WTC11 (cell line): ENCODE measurements at regions not wholly inside any gene's neighbourhood (a gene's known extent, or its start where the extent isn't known, plus 50 kb on each side); places are given as distances from the start of the nearest gene placed in this dataset.

Experiments used
- ATAC-seq: fragments of 200-7000 bp; cut with Tn5 transposase; 2 replicates; pipeline ENCODE4 v1.10.0; 2021; ENCODE audit warnings: mild to moderate bottlenecking, moderate library complexity
- CTCF ChIA-PET: fragments of 300-600 bp; sonication (Branson Sonifier 250); formaldehyde crosslinking; loops from one replicate; lab custom pipeline; 2021; ENCODE audit warnings: antibody characterized with exemption; lab: Charles Lee
- POLR2A ChIA-PET: fragments of 350-600 bp; sonication (Branson Sonifier 250); formaldehyde crosslinking; loops from one replicate; lab custom pipeline; 2021; ENCODE audit warnings: antibody characterized with exemption; lab: Charles Lee
- DNase-seq: peaks from one replicate; pipeline ENCODE4 v3.0.0; 2021; ENCODE audit warnings: low spot score
- H3K27ac Mint-ChIP-seq: 2 replicates; pipeline ENCODE4 v1.8.0; 2021; ENCODE audit warnings: mixed read lengths
- H3K27me3 Mint-ChIP-seq: 2 replicates; pipeline ENCODE4 v1.8.0; 2021; ENCODE audit warnings: low read depth, mild to moderate bottlenecking, moderate library complexity, mixed read lengths
- H3K36me3 Mint-ChIP-seq: 2 replicates; pipeline ENCODE4 v1.8.0; 2021; ENCODE audit warnings: mixed read lengths
- H3K4me1 Mint-ChIP-seq: 2 replicates; pipeline ENCODE4 v1.8.0; 2022; ENCODE audit warnings: mixed read lengths
- H3K4me3 Mint-ChIP-seq: 2 replicates; pipeline ENCODE4 v1.8.0; 2021; ENCODE audit warnings: mild to moderate bottlenecking, moderate library complexity, mixed read lengths
- H3K9me3 Mint-ChIP-seq: 2 replicates; pipeline ENCODE4 v1.8.0; 2021; ENCODE audit warnings: mixed read lengths
- AFF4 ChIP-seq: sonication (generic); formaldehyde crosslinking; IDR thresholded peaks from 2 replicates; pipeline ENCODE4 v1.8.1; 2023; ENCODE audit warnings: mild to moderate bottlenecking, missing genetic modification reagents, borderline replicate concordance
- ARID4B ChIP-seq: sonication (generic); formaldehyde crosslinking; IDR thresholded peaks from 2 replicates; pipeline ENCODE4 v1.8.0; 2023; ENCODE audit warnings: missing genetic modification reagents, mild to moderate bottlenecking, borderline replicate concordance
- ATF1 ChIP-seq: sonication (generic); formaldehyde crosslinking; IDR thresholded peaks from 2 replicates; pipeline ENCODE4 v1.8.1; 2023; ENCODE audit warnings: mild to moderate bottlenecking, moderate library complexity, missing genetic modification reagents
- E2F5 ChIP-seq: sonication (generic); formaldehyde crosslinking; IDR thresholded peaks from 2 replicates; pipeline ENCODE4 v1.8.1; 2022; ENCODE audit warnings: mild to moderate bottlenecking, moderate library complexity, missing genetic modification reagents
- ESRRA ChIP-seq: sonication (generic); formaldehyde crosslinking; IDR thresholded peaks from 2 replicates; pipeline ENCODE4 v1.8.1; 2022; ENCODE audit warnings: mild to moderate bottlenecking, missing genetic modification reagents, borderline replicate concordance
- FOXK1 ChIP-seq: sonication (generic); formaldehyde crosslinking; IDR thresholded peaks from 2 replicates; pipeline ENCODE4 v1.8.0; 2022; ENCODE audit warnings: mild to moderate bottlenecking, moderate library complexity, missing genetic modification reagents
- IRF2 ChIP-seq: sonication (generic); formaldehyde crosslinking; IDR thresholded peaks from 2 replicates; pipeline ENCODE4 v1.8.0; 2022; ENCODE audit warnings: low read depth, missing genetic modification reagents, borderline replicate concordance
- JAZF1 ChIP-seq: fragments of 250-450 bp; sonication (Bioruptor Pico); IDR thresholded peaks from 2 replicates; pipeline ENCODE4 v1.9.0; 2021; ENCODE audit warnings: moderate library complexity, mild to moderate bottlenecking, inconsistent platforms
- NR2C2 ChIP-seq: sonication (generic); formaldehyde crosslinking; IDR thresholded peaks from 2 replicates; pipeline ENCODE4 v1.8.0; 2022; ENCODE audit warnings: mild to moderate bottlenecking, missing genetic modification reagents
- PREB ChIP-seq: sonication (generic); formaldehyde crosslinking; IDR thresholded peaks from 2 replicates; pipeline ENCODE4 v1.8.1; 2022; ENCODE audit warnings: mild to moderate bottlenecking, missing genetic modification reagents, moderate library complexity, borderline replicate concordance
- RELA ChIP-seq: sonication (generic); formaldehyde crosslinking; IDR thresholded peaks from 2 replicates; pipeline ENCODE4 v1.8.1; 2022; ENCODE audit warnings: missing genetic modification reagents, mild to moderate bottlenecking, borderline replicate concordance
- RORB ChIP-seq: fragments of 250-450 bp; sonication (Bioruptor Pico); IDR thresholded peaks from 2 replicates; pipeline ENCODE4 v1.9.0; 2021; ENCODE audit warnings: mild to moderate bottlenecking
- SOX15 ChIP-seq: fragments of 250-450 bp; sonication (Bioruptor Pico); IDR thresholded peaks from 2 replicates; pipeline ENCODE4 v1.9.0; 2021; ENCODE audit warnings: mild to moderate bottlenecking
- SP1 ChIP-seq: sonication (generic); formaldehyde crosslinking; conservative IDR thresholded peaks from 2 replicates; pipeline ENCODE4 v1.8.1; 2022; ENCODE audit warnings: missing genetic modification reagents
- TCF7 ChIP-seq: sonication (generic); formaldehyde crosslinking; IDR thresholded peaks from 2 replicates; pipeline ENCODE4 v1.8.0; 2022; ENCODE audit warnings: mild to moderate bottlenecking, low read depth, missing genetic modification reagents, moderate library complexity
- USF1 ChIP-seq: sonication (generic); formaldehyde crosslinking; IDR thresholded peaks from 2 replicates; pipeline ENCODE4 v1.8.0; 2022; ENCODE audit warnings: mild to moderate bottlenecking, missing genetic modification reagents
- ZBTB21 ChIP-seq: sonication (generic); formaldehyde crosslinking; IDR thresholded peaks from 2 replicates; pipeline ENCODE4 v1.8.1; 2023; ENCODE audit warnings: mild to moderate bottlenecking, missing genetic modification reagents, borderline replicate concordance
- ZBTB43 ChIP-seq: sonication (generic); formaldehyde crosslinking; IDR thresholded peaks from 2 replicates; pipeline ENCODE4 v1.8.1; 2023; ENCODE audit warnings: mild to moderate bottlenecking, missing genetic modification reagents
- ZNF263 ChIP-seq: sonication (generic); formaldehyde crosslinking; IDR thresholded peaks from 2 replicates; pipeline ENCODE4 v1.8.1; 2022; ENCODE audit warnings: low read depth, mild to moderate bottlenecking, moderate library complexity, missing genetic modification reagents
- ZNF396 ChIP-seq: fragments of 250-450 bp; sonication (Bioruptor Pico); IDR thresholded peaks from 2 replicates; pipeline ENCODE4 v1.8.0; 2021; ENCODE audit warnings: mild to moderate bottlenecking, moderate library complexity, borderline replicate concordance
- ZNF416 ChIP-seq: fragments of 250-450 bp; sonication (Bioruptor Pico); IDR thresholded peaks from 2 replicates; pipeline ENCODE4 v1.9.0; 2021; ENCODE audit warnings: mild to moderate bottlenecking, inconsistent platforms

- TF ChIP-seq ARID4B (CRISPR knock-in tag): no peak
- no peak for TF ChIP-seq ZBTB21
- TF ChIP-seq, all 79 proteins: peak for 0
Measured at GRCh38 chr13:69459346-69459745, 648.3 kb upstream of the ATXN8OS start (continued).

GRCh38 chr13:69458013-69458412 is 649.6 kb upstream of the ATXN8OS start:
- Mint-ChIP-seq H3K4me3 (no peak overlapping the region), H3K36me3 (no peaks in the 10 kb centered on the region), H3K9me3 (no peaks in the 10 kb centered on the region), H3K27ac (no peak overlapping the region), H3K4me1 (peaks cover 37% of the 10 kb centered on the region), H3K27me3 (no peaks in the 10 kb centered on the region; the same call in 1 of the 2 replicates)
- ATAC-seq (no peak), DNase-seq (no peak)
- ChIA-PET POLR2A (no interaction called here), CTCF (no interaction called here)
- TF ChIP-seq ESRRA (CRISPR knock-in tag) (no peak), SP1 (no peak), ZNF263 (CRISPR knock-in tag) (no peak), RORB (CRISPR knock-in tag) (no peak), IRF2 (no peak), AFF4 (CRISPR knock-in tag) (no peak), RELA (CRISPR knock-in tag) (no peak), SOX15 (CRISPR knock-in tag) (no peak), PREB (CRISPR knock-in tag) (no peak), ZBTB43 (CRISPR knock-in tag) (no peak), TCF7 (no peak)

- CTCF ChIA-PET: no interaction called here
- no peak for ATAC-seq
- H3K4me3 Mint-ChIP-seq: no peak overlapping the region
- DNase-seq: no peak
- TF ChIP-seq ZNF416 (CRISPR knock-in tag) (no peak), FOXK1 (CRISPR knock-in tag) (no peak), ATF1 (CRISPR knock-in tag) (no peak), JAZF1 (CRISPR knock-in tag) (no peak), USF1 (CRISPR knock-in tag) (no peak), ZBTB21 (no peak), IRF2 (no peak), ZNF396 (CRISPR knock-in tag) (no peak), NR2C2 (CRISPR knock-in tag) (no peak), E2F5 (CRISPR knock-in tag) (no peak)
- TF ChIP-seq, all 79 proteins: peak for 0
- H3K9me3 Mint-ChIP-seq: no peaks in the 10 kb centered on the region
- H3K36me3 Mint-ChIP-seq: no peaks in the 10 kb centered on the region
- POLR2A ChIA-PET: no interaction called here
- H3K4me1 Mint-ChIP-seq: no peaks in the 10 kb centered on the region
- H3K27ac Mint-ChIP-seq: no peak overlapping the region
- H3K27me3 Mint-ChIP-seq: no peaks in the 10 kb centered on the region
Measured at GRCh38 chr13:69450245-69450644, 657.4 kb upstream of the ATXN8OS start.
